IPS-18c (cell line): ENCODE measurements at regions not wholly inside any gene's neighbourhood (a gene's known extent, or its start where the extent isn't known, plus 50 kb on each side); places are given as distances from the start of the nearest gene placed in this dataset.

Experiments used
- H3K4me3 ChIP-seq: 2 replicates; pipeline ENCODE4 v1.7.0; 2013; ENCODE audit warnings: low read depth, mild to moderate bottlenecking, low read length, moderate library complexity; ENCODE audit not compliant: insufficient read depth
- H3K9me3 ChIP-seq: one replicate; pipeline ENCODE4 v1.6.1; 2013; ENCODE audit warnings: mild to moderate bottlenecking, low read length, moderate library complexity; ENCODE audit not compliant: control insufficient read depth, insufficient read depth

- H3K9me3 ChIP-seq: no peaks in the 10 kb centered on the region
Observed at GRCh38 chr16:72300892-72301291, 128.9 kb upstream of the PMFBP1 start.

GRCh38 chr16:72299684-72300243, 127.8 kb upstream of the PMFBP1 start:
- Histone ChIP-seq H3K9me3 (no peaks in the 10 kb centered on the region), H3K4me3 (no peak overlapping the region)

More at GRCh38 chr16:72300892-72301291, 128.9 kb upstream of the PMFBP1 start:
- H3K4me3 ChIP-seq: no peak overlapping the region

- no peak overlapping the region for H3K4me3 ChIP-seq
Observed at GRCh38 chr16:72298961-72299360, 127.0 kb upstream of the PMFBP1 start.

GRCh38 chr16:72295914-72296313, 124.0 kb upstream of the PMFBP1 start:
- no peak overlapping the region for H3K4me3 ChIP-seq
- no peaks in the 10 kb centered on the region for H3K9me3 ChIP-seq

More at GRCh38 chr16:72298961-72299360, 127.0 kb upstream of the PMFBP1 start:
- no peaks in the 10 kb centered on the region for H3K9me3 ChIP-seq

GRCh38 chr16:72291531-72291981, 119.6 kb upstream of the PMFBP1 start:
- no peaks in the 10 kb centered on the region for H3K9me3 ChIP-seq
- no peak overlapping the region for H3K4me3 ChIP-seq

- H3K9me3 ChIP-seq: no peaks in the 10 kb centered on the region
- no peak overlapping the region for H3K4me3 ChIP-seq
Observed at GRCh38 chr16:72291121-72291520, 119.2 kb upstream of the PMFBP1 start.

- H3K4me3 ChIP-seq: no peak overlapping the region
- H3K9me3 ChIP-seq: no peaks in the 10 kb centered on the region
Observed at GRCh38 chr16:72287649-72288048, 115.7 kb upstream of the PMFBP1 start.

- H3K4me3 ChIP-seq: no peak overlapping the region
- H3K9me3 ChIP-seq: no peaks in the 10 kb centered on the region
Observed at GRCh38 chr16:72286936-72287620, 115.1 kb upstream of the PMFBP1 start.

- Histone ChIP-seq H3K4me3 (no peak overlapping the region), H3K9me3 (no peaks in the 10 kb centered on the region)
Observed at GRCh38 chr16:72285728-72286127, 113.8 kb upstream of the PMFBP1 start.

GRCh38 chr16:72285324-72285723, 113.4 kb upstream of the PMFBP1 start:
- Histone ChIP-seq H3K9me3 (no peaks in the 10 kb centered on the region), H3K4me3 (no peak overlapping the region)

GRCh38 chr16:72284042-72284789, 112.3 kb upstream of the PMFBP1 start:
- Histone ChIP-seq H3K9me3 (no peaks in the 10 kb centered on the region), H3K4me3 (no peak overlapping the region)

GRCh38 chr16:72282362-72282761, 110.4 kb upstream of the PMFBP1 start:
- no peak overlapping the region for H3K4me3 ChIP-seq
- no peaks in the 10 kb centered on the region for H3K9me3 ChIP-seq

- Histone ChIP-seq H3K4me3 (no peak overlapping the region), H3K9me3 (no peaks in the 10 kb centered on the region)
Observed at GRCh38 chr16:72278301-72278700, 106.3 kb upstream of the PMFBP1 start.

GRCh38 chr16:72277749-72278148, 105.8 kb upstream of the PMFBP1 start:
- Histone ChIP-seq H3K9me3 (no peaks in the 10 kb centered on the region), H3K4me3 (no peak overlapping the region)

GRCh38 chr16:72271699-72272240, 99.8 kb upstream of the PMFBP1 start:
- H3K9me3 ChIP-seq: no peaks in the 10 kb centered on the region
- no peak overlapping the region for H3K4me3 ChIP-seq

- Histone ChIP-seq H3K4me3 (no peak overlapping the region), H3K9me3 (no peaks in the 10 kb centered on the region)
Observed at GRCh38 chr16:72270531-72270930, 98.6 kb upstream of the PMFBP1 start.

GRCh38 chr16:72266836-72267235, 94.9 kb upstream of the PMFBP1 start:
- Histone ChIP-seq H3K4me3 (no peak overlapping the region), H3K9me3 (no peaks in the 10 kb centered on the region)

- Histone ChIP-seq H3K9me3 (no peaks in the 10 kb centered on the region), H3K4me3 (no peak overlapping the region)
Observed at GRCh38 chr16:72264771-72265170, 92.8 kb upstream of the PMFBP1 start.
